C4-2B (cell line): ENCODE measurements at regions not wholly inside any gene's neighbourhood (a gene's known extent, or its start where the extent isn't known, plus 50 kb on each side); places are given as distances from the start of the nearest gene placed in this dataset.

Experiments
- CTCF ChIP-seq: fragments of 450-650 bp; conservative IDR thresholded peaks from 2 replicates; pipeline ENCODE4 v1.5.1; 2017; ENCODE audit warnings: mild to moderate bottlenecking
- ZFX ChIP-seq: fragments of 450-650 bp; IDR thresholded peaks from 2 replicates; pipeline ENCODE4 v1.6.1; 2017

DNA sequence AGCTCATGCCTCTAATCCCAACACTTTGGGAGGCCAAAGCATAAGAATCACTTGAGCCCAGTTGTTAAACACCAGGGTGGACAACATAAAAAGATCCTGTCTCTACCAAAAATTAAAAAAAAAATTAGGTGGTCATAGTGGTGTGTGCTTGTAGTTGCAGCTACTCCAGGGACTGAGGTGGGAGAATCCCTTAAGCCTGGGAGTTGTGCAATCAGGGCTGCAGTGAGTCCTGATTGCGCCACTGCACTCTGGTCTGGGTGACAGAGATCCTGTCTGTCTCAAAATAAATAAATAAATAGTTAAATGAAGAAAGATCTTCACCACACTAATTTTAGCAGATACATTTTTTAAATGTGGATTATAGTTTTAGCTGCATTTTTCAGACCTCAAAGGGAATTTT, 433.2 kb downstream of the MAT2B start:
- TF ChIP-seq CTCF: no peak
- TF ChIP-seq ZFX: no peak
